LNCaP clone FGC (cell line): ENCODE measurements at regions not wholly inside any gene's neighbourhood (a gene's known extent, or its start where the extent isn't known, plus 50 kb on each side); places are given as distances from the start of the nearest gene placed in this dataset.
"Not testable (repeated sequence)": the region's sequence is repeated elsewhere in the genome, so short reads cannot be mapped to it uniquely, and the experiment has no call there.

Experiments
- DNase-seq: peaks from one replicate; pipeline ENCODE4 v3.0.0-alpha.2; 2011; ENCODE audit warnings: low read depth
- H3K4me3 ChIP-seq: 2 replicates; pipeline ENCODE4 v1.5.1; 2011; ENCODE audit warnings: mild to moderate bottlenecking, low read depth, low read length, control low read depth
- CTCF ChIP-seq: IDR thresholded peaks from 2 replicates; pipeline ENCODE4 v1.5.1; 2012; ENCODE audit warnings: mild to moderate bottlenecking; ENCODE audit not compliant: control insufficient read depth, insufficient read depth; ENCODE audit errors: extremely low read depth

DNA sequence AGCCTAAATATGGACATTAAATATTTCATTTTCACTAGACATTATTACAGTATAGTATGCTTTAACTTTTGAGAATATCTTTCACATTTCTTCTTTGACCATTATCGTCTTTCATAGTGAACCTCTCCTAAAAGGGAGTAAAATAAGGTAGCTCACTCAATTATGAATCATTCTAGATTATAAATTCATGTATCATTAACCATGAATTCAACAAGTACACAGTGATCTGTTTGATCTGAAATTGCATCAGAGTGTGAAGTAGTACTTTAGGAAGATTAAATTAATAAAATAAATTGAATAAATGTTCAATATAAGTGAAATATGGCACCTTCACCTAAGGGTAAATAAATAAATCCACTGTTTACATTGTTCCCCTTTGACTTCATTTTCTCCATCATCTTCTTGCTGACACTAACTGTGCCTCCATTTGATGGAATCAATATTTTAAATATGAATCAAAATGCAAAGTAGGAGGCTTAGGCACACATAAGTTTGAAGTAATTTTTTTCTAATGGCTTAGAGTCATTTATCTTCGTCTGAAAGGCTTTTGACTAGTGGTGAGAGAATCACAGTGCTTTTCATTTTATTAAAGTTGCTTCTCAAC, 174.1 kb upstream of the MDFIC2 start:
- no peak for DNase-seq
- TF ChIP-seq CTCF, result no peak
- no peak overlapping the region for H3K4me3 ChIP-seq

DNA sequence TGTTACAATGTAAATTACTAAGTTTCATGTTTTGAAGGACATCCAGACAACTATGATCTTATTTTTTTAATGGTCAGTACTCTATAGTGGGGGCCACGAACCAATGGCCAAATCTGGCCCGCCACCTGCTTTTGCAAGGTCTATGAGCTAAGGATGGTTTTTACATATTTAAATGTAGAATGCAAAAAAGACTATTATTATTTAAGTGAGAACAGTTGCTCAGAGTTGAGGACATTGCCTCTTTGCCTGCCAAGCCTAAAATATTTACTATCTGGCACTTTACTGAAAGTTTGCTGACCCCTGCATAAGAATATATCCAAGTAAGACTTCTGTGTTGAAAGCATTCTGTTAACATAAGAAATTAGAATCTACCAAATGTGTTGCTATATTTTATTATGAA, 163.7 kb upstream of the MDFIC2 start:
- H3K4me3 ChIP-seq, result no peak overlapping the region
- no peak for DNase-seq
- TF ChIP-seq CTCF, result no peak

DNA sequence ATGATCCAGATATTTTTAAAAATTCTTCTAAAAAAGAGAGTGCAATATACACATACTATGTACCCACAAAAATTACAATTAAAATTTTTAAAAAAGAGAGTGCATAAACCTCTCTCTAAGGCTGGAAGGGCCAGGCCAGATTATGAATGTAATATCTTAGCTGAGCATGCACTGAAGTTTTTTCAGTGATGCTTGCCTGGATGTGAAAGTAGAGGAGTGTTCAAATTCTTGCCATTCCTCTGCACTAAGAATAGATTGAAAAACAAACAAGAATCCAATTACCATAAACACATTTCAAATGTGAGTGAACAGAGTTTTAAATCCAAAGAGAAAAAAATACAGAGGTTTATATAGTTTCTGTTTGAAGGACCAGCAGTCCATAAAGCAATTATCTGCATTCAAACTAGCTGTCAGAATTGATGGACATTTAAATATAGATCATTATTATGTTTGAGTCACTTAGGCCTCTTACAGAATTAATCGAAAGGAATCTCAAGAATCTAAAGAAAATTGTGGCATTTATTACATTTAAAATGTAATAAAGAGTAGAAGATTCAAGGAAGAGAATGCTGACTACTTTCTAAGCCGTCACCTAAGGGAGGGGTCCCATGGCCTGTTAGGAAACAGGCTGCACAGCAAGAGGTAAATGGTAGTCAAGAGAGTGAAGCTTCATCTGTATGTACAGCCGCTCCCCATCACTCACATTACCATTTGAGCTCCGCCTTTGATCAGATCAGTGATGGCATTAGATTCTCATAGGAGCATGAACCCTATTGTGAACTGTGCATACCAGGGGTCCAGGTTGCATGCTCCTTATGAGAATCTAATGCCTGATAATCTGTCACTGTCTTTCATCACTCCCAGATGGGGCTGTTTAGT, 159.3 kb upstream of the MDFIC2 start:
- H3K4me3 ChIP-seq, result no peak overlapping the region
- DNase-seq, result no peak
- TF ChIP-seq CTCF, result no peak

- no peak overlapping the region for H3K4me3 ChIP-seq
- no peak for TF ChIP-seq CTCF
- no peak for DNase-seq
Measured at GRCh38 chr3:70466096-70466495, 153.7 kb upstream of the MDFIC2 start.

GRCh38 chr3:70464876-70465275, 152.4 kb upstream of the MDFIC2 start:
- H3K4me3 ChIP-seq, result no peak overlapping the region
- TF ChIP-seq CTCF, result no peak
- DNase-seq, result no peak

- H3K4me3 ChIP-seq, result no peak overlapping the region
- no peak for TF ChIP-seq CTCF
- no peak for DNase-seq
Measured at GRCh38 chr3:70464465-70464864, 152.0 kb upstream of the MDFIC2 start.

GRCh38 chr3:70450220-70450619, 137.8 kb upstream of the MDFIC2 start:
- DNase-seq, H3K4me3 ChIP-seq: not testable (repeated sequence)

DNA sequence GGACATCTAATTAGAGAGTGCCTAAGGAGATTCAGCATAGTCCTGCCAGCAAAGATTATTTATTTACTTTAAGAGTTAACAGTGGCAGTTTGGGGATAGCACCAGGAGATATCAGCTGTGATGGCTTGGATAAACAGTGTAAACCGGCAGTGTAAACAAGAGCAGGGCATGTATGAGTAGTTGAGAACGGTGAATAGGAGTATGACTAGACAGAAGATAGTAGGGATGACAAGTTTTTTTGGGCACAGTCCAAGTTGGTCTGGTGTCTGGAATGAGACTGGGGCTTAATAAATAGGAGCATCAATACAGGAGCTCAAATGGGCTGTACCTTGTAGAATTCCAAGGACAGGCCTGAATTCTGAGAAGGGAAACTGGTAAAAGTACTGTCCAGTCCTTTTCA, 123.0 kb upstream of the MDFIC2 start:
- DNase-seq, H3K4me3 ChIP-seq: not testable (repeated sequence)
